ENCODE measurements at regions not wholly inside any gene's neighbourhood (a gene's known extent, or its start where the extent isn't known, plus 50 kb on each side); places are given as distances from the start of the nearest gene placed in this dataset.

DNA sequence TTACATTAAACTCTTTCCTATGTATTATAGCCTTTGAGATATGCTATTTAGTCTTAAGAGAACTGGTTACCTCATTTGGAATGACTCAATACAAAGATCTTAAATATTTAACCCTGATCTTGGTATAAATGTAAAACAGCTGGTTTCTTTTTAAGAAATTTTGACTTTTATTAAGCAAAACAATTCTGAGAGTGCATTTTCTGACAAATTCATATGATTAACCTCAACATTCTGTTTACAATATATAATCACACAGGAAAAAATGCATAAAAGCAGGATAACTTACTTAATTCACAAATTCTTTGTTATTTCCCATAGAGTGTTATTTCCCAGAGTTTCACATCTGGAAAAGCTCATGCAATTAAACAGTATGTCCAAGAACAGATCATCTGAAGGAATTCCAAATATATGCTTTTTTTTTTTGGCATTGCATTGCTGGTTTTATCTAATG, 400.4 kb upstream of the THBS1 start:
- H3K27ac Mint-ChIP-seq = no peak overlapping the region
- H3K36me3 Mint-ChIP-seq = no peaks in the 10 kb centered on the region
- H3K27me3 Mint-ChIP-seq (ENCODE audit: low read depth) = no peaks in the 10 kb centered on the region
- ATAC-seq (no peak), DNase-seq (ENCODE audit: low spot score) (no peak)
- TF ChIP-seq NR2C2 (CRISPR knock-in tag; IDR thresholded peaks at IDR 0.05) = no peak
- TF ChIP-seq, protein P1, sequence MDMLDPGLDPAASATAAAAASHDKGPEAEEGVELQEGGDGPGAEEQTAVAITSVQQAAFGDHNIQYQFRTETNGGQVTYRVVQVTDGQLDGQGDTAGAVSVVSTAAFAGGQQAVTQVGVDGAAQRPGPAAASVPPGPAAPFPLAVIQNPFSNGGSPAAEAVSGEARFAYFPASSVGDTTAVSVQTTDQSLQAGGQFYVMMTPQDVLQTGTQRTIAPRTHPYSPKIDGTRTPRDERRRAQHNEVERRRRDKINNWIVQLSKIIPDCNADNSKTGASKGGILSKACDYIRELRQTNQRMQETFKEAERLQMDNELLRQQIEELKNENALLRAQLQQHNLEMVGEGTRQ (CRISPR knock-in tag; IDR thresholded peaks at IDR 0.05) = no peak
- TF ChIP-seq ATF1 (CRISPR knock-in tag; IDR thresholded peaks at IDR 0.05) = no peak
- TF ChIP-seq MXD4 (CRISPR knock-in tag; IDR thresholded peaks at IDR 0.05; ENCODE audit: borderline replicate concordance) = no peak
- TF ChIP-seq SP1 (CRISPR knock-in tag; conservative IDR thresholded peaks at IDR 0.05) = no peak
- TF ChIP-seq ZNF416 (CRISPR knock-in tag; IDR thresholded peaks at IDR 0.05) = no peak
- no peak for TF ChIP-seq NR3C1 (CRISPR knock-in tag; conservative IDR thresholded peaks at IDR 0.05; ENCODE audit: low read depth)
- H3K4me1 Mint-ChIP-seq = peaks cover 3% of the 10 kb centered on the region; the same call in 1 of the 2 replicates
- no peak overlapping the region for H3K4me3 Mint-ChIP-seq
- H3K9me3 Mint-ChIP-seq = no peaks in the 10 kb centered on the region
- ChIA-PET POLR2A (interaction anchor here (1.1 kb wide), 1 partner anchor 401 kb away, joined by 3 read pairs; the partner anchor contains the start of gene THBS1), CTCF (interaction anchor here (1.9 kb wide), 1 partner anchor 399 kb away, joined by 7 read pairs; the partner anchor contains the start of gene THBS1)

DNA sequence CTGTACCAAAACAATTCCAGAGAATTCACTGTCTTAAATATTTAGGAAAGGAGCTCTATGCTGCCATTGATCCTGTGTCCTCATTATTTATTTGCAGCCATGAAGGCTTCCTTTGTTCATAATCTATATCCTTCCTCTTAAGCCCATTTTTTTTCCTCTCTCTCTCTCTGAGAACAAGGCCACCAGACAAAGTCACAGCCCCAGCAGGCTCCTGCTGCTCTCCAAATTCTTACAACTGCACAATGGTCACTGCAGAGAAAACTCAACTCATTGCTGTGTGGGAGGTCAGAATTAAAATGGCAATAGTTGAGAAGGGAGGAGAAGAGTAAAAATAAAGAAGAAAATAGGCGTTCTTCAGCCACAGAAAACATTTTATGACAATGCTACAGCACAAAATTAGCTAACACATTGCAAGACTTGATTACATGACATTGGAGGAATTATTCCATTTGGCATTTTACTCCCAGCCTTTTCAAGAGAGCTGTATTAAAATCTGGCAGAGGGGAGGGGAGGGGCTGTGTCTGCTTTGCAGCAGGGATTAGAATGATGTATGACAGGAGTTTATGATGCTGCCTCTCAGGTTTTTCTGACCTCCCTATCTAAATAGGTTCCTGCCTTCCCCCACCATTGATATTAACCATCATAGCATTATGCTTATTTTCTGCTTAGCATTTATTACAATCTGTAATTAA, 399.7 kb upstream of the THBS1 start:
- CTCF ChIA-PET = interaction anchor here (1.9 kb wide), 1 partner anchor 399 kb away, joined by 7 read pairs; the partner anchor contains the start of gene THBS1
- Mint-ChIP-seq H3K36me3 (no peaks in the 10 kb centered on the region), H3K4me1 (peaks cover 3% of the 10 kb centered on the region; the same call in 1 of the 2 replicates), H3K9me3 (no peaks in the 10 kb centered on the region), H3K4me3 (no peak overlapping the region), H3K27ac (peak overlapping the region; percentile 55; the same call in 1 of the 2 replicates), H3K27me3 (ENCODE audit: low read depth) (no peaks in the 10 kb centered on the region)
- DNase-seq (ENCODE audit: low spot score) = no peak
- no peak for ATAC-seq
- TF ChIP-seq, protein P2, sequence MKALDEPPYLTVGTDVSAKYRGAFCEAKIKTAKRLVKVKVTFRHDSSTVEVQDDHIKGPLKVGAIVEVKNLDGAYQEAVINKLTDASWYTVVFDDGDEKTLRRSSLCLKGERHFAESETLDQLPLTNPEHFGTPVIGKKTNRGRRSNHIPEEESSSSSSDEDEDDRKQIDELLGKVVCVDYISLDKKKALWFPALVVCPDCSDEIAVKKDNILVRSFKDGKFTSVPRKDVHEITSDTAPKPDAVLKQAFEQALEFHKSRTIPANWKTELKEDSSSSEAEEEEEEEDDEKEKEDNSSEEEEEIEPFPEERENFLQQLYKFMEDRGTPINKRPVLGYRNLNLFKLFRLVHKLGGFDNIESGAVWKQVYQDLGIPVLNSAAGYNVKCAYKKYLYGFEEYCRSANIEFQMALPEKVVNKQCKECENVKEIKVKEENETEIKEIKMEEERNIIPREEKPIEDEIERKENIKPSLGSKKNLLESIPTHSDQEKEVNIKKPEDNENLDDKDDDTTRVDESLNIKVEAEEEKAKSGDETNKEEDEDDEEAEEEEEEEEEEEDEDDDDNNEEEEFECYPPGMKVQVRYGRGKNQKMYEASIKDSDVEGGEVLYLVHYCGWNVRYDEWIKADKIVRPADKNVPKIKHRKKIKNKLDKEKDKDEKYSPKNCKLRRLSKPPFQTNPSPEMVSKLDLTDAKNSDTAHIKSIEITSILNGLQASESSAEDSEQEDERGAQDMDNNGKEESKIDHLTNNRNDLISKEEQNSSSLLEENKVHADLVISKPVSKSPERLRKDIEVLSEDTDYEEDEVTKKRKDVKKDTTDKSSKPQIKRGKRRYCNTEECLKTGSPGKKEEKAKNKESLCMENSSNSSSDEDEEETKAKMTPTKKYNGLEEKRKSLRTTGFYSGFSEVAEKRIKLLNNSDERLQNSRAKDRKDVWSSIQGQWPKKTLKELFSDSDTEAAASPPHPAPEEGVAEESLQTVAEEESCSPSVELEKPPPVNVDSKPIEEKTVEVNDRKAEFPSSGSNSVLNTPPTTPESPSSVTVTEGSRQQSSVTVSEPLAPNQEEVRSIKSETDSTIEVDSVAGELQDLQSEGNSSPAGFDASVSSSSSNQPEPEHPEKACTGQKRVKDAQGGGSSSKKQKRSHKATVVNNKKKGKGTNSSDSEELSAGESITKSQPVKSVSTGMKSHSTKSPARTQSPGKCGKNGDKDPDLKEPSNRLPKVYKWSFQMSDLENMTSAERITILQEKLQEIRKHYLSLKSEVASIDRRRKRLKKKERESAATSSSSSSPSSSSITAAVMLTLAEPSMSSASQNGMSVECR (CRISPR knock-in tag; IDR thresholded peaks at IDR 0.05; ENCODE audit: borderline replicate concordance) = no peak
- no peak for TF ChIP-seq ZNF416 (CRISPR knock-in tag; IDR thresholded peaks at IDR 0.05)
- TF ChIP-seq, protein P3, sequence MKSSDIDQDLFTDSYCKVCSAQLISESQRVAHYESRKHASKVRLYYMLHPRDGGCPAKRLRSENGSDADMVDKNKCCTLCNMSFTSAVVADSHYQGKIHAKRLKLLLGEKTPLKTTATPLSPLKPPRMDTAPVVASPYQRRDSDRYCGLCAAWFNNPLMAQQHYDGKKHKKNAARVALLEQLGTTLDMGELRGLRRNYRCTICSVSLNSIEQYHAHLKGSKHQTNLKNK (CRISPR knock-in tag; IDR thresholded peaks at IDR 0.05) = no peak
- no peak for TF ChIP-seq SP1 (CRISPR knock-in tag; conservative IDR thresholded peaks at IDR 0.05)
- TF ChIP-seq, protein P4, sequence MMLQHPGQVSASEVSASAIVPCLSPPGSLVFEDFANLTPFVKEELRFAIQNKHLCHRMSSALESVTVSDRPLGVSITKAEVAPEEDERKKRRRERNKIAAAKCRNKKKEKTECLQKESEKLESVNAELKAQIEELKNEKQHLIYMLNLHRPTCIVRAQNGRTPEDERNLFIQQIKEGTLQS (CRISPR knock-in tag; conservative IDR thresholded peaks at IDR 0.05) = no peak
- TF ChIP-seq, protein P5, sequence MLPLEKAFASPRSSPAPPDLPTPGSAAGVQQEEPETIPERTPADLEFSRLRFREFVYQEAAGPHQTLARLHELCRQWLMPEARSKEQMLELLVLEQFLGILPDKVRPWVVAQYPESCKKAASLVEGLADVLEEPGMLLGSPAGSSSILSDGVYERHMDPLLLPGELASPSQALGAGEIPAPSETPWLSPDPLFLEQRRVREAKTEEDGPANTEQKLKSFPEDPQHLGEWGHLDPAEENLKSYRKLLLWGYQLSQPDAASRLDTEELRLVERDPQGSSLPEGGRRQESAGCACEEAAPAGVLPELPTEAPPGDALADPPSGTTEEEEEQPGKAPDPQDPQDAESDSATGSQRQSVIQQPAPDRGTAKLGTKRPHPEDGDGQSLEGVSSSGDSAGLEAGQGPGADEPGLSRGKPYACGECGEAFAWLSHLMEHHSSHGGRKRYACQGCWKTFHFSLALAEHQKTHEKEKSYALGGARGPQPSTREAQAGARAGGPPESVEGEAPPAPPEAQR (CRISPR knock-in tag; IDR thresholded peaks at IDR 0.05) = no peak
- TF ChIP-seq, protein P6, sequence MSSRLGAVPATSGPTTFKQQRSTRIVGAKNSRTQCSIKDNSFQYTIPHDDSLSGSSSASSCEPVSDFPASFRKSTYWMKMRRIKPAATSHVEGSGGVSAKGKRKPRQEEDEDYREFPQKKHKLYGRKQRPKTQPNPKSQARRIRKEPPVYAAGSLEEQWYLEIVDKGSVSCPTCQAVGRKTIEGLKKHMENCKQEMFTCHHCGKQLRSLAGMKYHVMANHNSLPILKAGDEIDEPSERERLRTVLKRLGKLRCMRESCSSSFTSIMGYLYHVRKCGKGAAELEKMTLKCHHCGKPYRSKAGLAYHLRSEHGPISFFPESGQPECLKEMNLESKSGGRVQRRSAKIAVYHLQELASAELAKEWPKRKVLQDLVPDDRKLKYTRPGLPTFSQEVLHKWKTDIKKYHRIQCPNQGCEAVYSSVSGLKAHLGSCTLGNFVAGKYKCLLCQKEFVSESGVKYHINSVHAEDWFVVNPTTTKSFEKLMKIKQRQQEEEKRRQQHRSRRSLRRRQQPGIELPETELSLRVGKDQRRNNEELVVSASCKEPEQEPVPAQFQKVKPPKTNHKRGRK (CRISPR knock-in tag; IDR thresholded peaks at IDR 0.05; ENCODE audit: borderline replicate concordance) = no peak
- TF ChIP-seq FOXJ3 (CRISPR knock-in tag; IDR thresholded peaks at IDR 0.05; ENCODE audit: borderline replicate concordance) = no peak
- no peak for TF ChIP-seq ZNF232 (CRISPR knock-in tag; IDR thresholded peaks at IDR 0.05)
- TF ChIP-seq NR3C1 (CRISPR knock-in tag; conservative IDR thresholded peaks at IDR 0.05; ENCODE audit: low read depth) = no peak
- POLR2A ChIA-PET = interaction anchor here (1.1 kb wide), 1 partner anchor 400 kb away, joined by 3 read pairs; the partner anchor contains the start of gene THBS1
